Esophagus squamous epithelium (tissue), 5 donors: ENCODE measurements at regions not wholly inside any gene's neighbourhood (a gene's known extent, or its start where the extent isn't known, plus 50 kb on each side); places are given as distances from the start of the nearest gene placed in this dataset.
A peak's percentile ranks its signal among the peaks of the same experiment; 100 is the strongest.

Source experiments
- DNase-seq: peaks from one replicate; lab custom pipeline; 2025; lab: John Stamatoyannopoulos, UW
- H3K27ac ChIP-seq, 4 donors: fragments of 200-600 bp; sonication (generic); one replicate each; pipeline ENCODE4 v1.5.1; 2016 to 2019; ENCODE audit warnings: mild to moderate bottlenecking in 1 of 4
- H3K27me3 ChIP-seq, 4 donors: fragments of 200-600 bp; sonication (generic); 1 replicate in 3 of 4; 2 replicates in 1 of 4; pipeline versions ENCODE4 v1.5.1 to v1.6.0; 2017 to 2021; ENCODE audit warnings: antibody characterized with exemption in 1 of 4
- H3K36me3 ChIP-seq, 3 donors: fragments of 200-600 bp; sonication (generic); one replicate each; pipeline ENCODE4 v1.5.1; 2016 to 2019
- H3K4me1 ChIP-seq, 3 donors: fragments of 200-600 bp; sonication (generic); one replicate each; pipeline ENCODE4 v1.5.1; 2017 to 2019
- H3K4me3 ChIP-seq, 4 donors: fragments of 200-600 bp; sonication (generic); 1 replicate in 3 of 4; 2 replicates in 1 of 4; pipeline ENCODE4 v1.5.1; 2016 to 2019; ENCODE audit warnings: mild to moderate bottlenecking in 2 of 4, moderate library complexity in 1 of 4
- H3K9me3 ChIP-seq, 3 donors: fragments of 200-600 bp; sonication (generic); one replicate each; pipeline ENCODE4 v1.5.1; 2016 to 2019
- POLR2A ChIP-seq, 4 donors: fragments of 450-650 bp; IDR thresholded peaks; one replicate each; pipeline ENCODE4 v1.6.1; 2017; ENCODE audit warnings: antibody characterized with exemption in 4 of 4, mild to moderate bottlenecking in 4 of 4, moderate library complexity in 3 of 4
- WGBS, 2 donors: methylation state at CpG; one replicate each; pipeline ENCODE4 v1.1.5; 2018; 5-methylcytosine and 5-hydroxymethylcytosine counted together
- intact Hi-C: fragments of 100-400 bp; cut with DNase I; formaldehyde crosslinking; loops from one replicate; pipeline ENCODE4 v1.15.0; 2022
- TF ChIP-seq, protein P1 (sequence below), 6 experiments: fragments of 450-650 bp in 4 of 6; fragments of 200-600 bp in 2 of 6; sonication (generic) in 2 of 6; IDR thresholded peaks; one replicate each; pipeline ENCODE4 v1.5.1; 2016 to 2019; ENCODE audit warnings: antibody characterized with exemption in 6 of 6, mild to moderate bottlenecking in 4 of 6, moderate library complexity in 4 of 6
- donor health status: DM: yes; HTN: yes; CAD: no.

DNA sequence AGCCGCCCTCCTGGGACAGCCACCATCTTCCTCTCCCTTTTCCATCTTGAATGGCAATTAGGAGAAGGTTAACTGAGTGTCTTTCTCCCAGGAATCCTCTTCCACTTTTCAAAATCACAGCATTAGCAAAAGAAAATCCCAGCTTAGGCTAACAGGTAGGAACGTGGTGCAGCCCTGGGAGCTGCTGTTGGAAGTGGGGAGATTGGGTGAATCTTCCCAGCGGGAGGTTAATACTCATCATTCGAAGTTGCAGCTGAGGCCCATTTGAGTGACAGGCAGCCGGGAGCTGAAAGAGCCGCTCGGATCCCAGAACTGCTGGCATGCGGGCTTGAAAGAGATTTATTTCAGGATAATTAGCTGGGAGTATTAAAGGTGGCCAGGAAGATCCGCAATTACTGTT is 306.0 kb downstream of the BCL11A start:
- Histone ChIP-seq H3K36me3 (no peaks in the 10 kb centered on the region), H3K27me3 (no peaks in the 10 kb centered on the region), H3K27ac (no peak overlapping the region), H3K4me1 (no peaks in the 10 kb centered on the region), H3K9me3 (no peaks in the 10 kb centered on the region), H3K4me3 (no peak overlapping the region)
- 78 to 87% methylated on average over 9 of the region's 9 CpGs for WGBS, 2 donors
- no peak for TF ChIP-seq POLR2A (IDR thresholded peaks at IDR 0.05)
- TF ChIP-seq, protein P1, sequence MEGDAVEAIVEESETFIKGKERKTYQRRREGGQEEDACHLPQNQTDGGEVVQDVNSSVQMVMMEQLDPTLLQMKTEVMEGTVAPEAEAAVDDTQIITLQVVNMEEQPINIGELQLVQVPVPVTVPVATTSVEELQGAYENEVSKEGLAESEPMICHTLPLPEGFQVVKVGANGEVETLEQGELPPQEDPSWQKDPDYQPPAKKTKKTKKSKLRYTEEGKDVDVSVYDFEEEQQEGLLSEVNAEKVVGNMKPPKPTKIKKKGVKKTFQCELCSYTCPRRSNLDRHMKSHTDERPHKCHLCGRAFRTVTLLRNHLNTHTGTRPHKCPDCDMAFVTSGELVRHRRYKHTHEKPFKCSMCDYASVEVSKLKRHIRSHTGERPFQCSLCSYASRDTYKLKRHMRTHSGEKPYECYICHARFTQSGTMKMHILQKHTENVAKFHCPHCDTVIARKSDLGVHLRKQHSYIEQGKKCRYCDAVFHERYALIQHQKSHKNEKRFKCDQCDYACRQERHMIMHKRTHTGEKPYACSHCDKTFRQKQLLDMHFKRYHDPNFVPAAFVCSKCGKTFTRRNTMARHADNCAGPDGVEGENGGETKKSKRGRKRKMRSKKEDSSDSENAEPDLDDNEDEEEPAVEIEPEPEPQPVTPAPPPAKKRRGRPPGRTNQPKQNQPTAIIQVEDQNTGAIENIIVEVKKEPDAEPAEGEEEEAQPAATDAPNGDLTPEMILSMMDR (IDR thresholded peaks at IDR 0.05) = no peak
- no peak for DNase-seq
- intact Hi-C loops = no loop called here

DNA sequence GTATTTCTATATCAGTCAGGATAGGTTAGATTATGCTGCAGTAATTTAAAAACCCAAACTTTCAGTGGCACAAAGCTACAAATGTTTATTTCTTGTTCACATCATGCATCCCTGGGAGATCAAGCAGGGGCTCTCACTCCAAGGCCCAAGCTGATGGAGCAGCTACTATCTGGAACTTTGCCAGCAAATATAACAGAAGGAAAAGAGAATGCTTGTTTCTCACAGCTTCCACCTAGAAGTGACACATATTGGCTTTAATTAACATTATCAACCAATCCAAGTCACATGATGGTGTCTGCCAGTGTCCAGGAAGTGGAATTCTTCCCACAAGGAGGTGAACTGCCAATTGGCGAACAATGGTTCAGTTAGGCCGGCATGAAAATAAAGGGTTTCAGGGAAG is 306.9 kb downstream of the BCL11A start:
- Histone ChIP-seq H3K27ac (no peak overlapping the region), H3K27me3 (no peaks in the 10 kb centered on the region), H3K4me3 (no peak overlapping the region), H3K9me3 (no peaks in the 10 kb centered on the region), H3K36me3 (no peaks in the 10 kb centered on the region), H3K4me1 (no peaks in the 10 kb centered on the region)
- no peak for DNase-seq
- 97 to 100% methylated on average over 2 of the region's 2 CpGs for WGBS, 2 donors
- intact Hi-C loops = no loop called here
- TF ChIP-seq POLR2A (IDR thresholded peaks at IDR 0.05) = no peak
- TF ChIP-seq, protein P1 (IDR thresholded peaks at IDR 0.05) = no peak

DNA sequence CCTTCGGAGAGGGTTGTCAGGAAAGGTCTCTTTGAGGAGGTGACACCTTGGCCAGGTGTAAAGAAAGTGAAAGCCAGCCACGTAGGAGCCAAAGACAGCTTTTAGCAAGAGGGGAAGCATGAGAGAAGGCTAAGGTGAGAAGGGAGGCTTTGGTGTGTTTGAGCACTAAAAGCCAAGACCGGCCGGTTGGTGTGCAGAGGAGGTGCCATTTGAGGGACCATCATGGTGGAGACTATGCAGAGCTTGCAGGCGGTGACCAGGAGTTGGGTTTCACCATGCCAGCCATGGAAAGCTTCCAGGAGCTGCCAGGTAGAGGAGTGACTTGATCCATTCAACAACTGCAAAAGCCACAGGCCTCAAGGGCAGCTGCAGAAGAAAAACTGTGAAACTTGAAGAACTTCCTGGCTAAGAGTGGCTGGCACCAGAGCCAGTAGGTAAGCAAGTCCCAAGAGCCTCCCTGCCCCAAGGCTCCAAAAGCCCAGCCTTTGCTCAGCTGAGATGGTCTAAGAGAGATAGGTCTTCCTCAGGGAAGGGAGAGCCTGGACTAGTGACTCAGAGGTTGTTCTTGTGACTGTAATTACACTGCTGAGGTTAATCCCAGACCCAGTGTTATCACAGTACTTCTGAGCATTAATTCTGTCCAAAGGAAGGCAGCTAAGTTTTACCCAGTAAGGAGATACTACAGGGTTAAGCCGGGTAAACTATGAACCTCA is 319.0 kb downstream of the BCL11A start:
- H3K9me3 ChIP-seq = peaks cover 0 to 10% (median 6%) of the 10 kb centered on the region in 3 donors
- peaks cover 0 to 7% (median 0%) of the 10 kb centered on the region in 3 donors for H3K4me1 ChIP-seq
- TF ChIP-seq POLR2A (IDR thresholded peaks at IDR 0.05) = no peak
- 76 to 79% methylated on average over 6 of the region's 6 CpGs for WGBS, 2 donors
- no peak for DNase-seq
- peak overlapping the region in 1 of 4 donors; percentile 11 for H3K27ac ChIP-seq
- intact Hi-C loops = no loop called here
- no peak overlapping the region for H3K4me3 ChIP-seq
- H3K36me3 ChIP-seq = no peaks in the 10 kb centered on the region
- no peaks in the 10 kb centered on the region for H3K27me3 ChIP-seq

DNA sequence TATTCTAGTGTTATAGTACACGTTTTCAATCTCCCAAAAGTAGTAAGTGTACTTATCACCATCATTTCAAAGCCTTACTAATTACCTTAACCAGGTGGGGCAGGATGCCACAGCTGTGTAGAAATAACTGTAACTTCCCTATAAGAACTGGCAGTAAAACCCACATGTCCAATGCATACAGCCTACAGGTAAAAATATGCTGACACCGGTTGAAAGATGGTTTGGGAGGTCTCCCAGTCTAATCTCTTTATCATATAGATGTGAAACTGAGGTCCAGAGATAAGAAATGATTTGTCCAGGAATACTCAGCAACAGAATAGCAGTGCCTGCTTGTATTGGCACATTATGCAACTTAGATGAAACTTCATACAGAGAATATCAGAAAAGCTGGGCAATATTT is 322.9 kb downstream of the BCL11A start:
- H3K4me1 ChIP-seq = peaks cover 0 to 7% (median 0%) of the 10 kb centered on the region in 3 donors
- no peak overlapping the region for H3K4me3 ChIP-seq
- intact Hi-C loops = no loop called here
- peaks cover 0 to 10% (median 6%) of the 10 kb centered on the region in 3 donors for H3K9me3 ChIP-seq
- H3K27ac ChIP-seq = no peak overlapping the region
- no peaks in the 10 kb centered on the region for H3K36me3 ChIP-seq
- no peaks in the 10 kb centered on the region for H3K27me3 ChIP-seq
- DNase-seq = no peak
- TF ChIP-seq POLR2A (IDR thresholded peaks at IDR 0.05) = no peak
- TF ChIP-seq, protein P1 (IDR thresholded peaks at IDR 0.05) = no peak
- 61 to 73% methylated on average over 2 of the region's 2 CpGs for WGBS, 2 donors

DNA sequence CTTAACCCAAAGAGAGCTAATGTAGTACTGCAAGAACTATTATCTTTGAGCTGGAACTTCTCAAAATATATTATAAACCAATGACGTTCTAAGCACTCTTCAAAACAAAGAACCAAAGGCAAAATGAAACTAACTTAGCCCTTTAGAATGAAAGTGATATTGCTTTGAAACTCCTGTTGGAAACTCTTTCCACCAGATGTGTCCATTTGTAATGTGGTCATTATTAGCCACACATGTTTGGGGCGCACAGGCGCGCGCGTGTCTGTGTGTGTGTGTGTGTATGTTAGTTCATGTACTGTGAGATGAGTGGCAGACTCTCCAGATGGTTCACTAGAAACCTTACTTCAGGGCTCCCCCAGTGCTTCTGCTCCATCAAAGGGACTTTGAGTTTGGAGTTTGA is 323.4 kb downstream of the BCL11A start:
- Histone ChIP-seq H3K27me3 (no peaks in the 10 kb centered on the region), H3K9me3 (peaks cover 0 to 10% (median 6%) of the 10 kb centered on the region in 3 donors), H3K36me3 (no peaks in the 10 kb centered on the region), H3K4me3 (no peak overlapping the region), H3K4me1 (peaks cover 0 to 7% (median 0%) of the 10 kb centered on the region in 3 donors), H3K27ac (no peak overlapping the region)
- DNase-seq = no peak
- intact Hi-C loops = no loop called here
- 82 to 87% methylated on average over 6 of the region's 6 CpGs for WGBS, 2 donors
- TF ChIP-seq POLR2A (IDR thresholded peaks at IDR 0.05) = no peak
- TF ChIP-seq, protein P1 (IDR thresholded peaks at IDR 0.05) = no peak
